H1 (cell line): ENCODE measurements at regions not wholly inside any gene's neighbourhood (a gene's known extent, or its start where the extent isn't known, plus 50 kb on each side); places are given as distances from the start of the nearest gene placed in this dataset.

ENCODE experiments used
- CTCF ChIA-PET: fragments of 300-600 bp; sonication (Branson Sonifier 250); formaldehyde crosslinking; loops from one replicate; lab custom pipeline; 2021; ENCODE audit not compliant: partially characterized antibody; lab: Charles Lee
- POLR2A ChIA-PET: fragments of 300-600 bp; sonication (Branson Sonifier 250); formaldehyde crosslinking; loops from one replicate; lab custom pipeline; 2021; ENCODE audit warnings: inconsistent platforms; ENCODE audit not compliant: partially characterized antibody; lab: Charles Lee
- DNase-seq, 2 experiments: peaks; one replicate each; pipeline versions ENCODE4 v3.0.0 to v3.0.0-alpha.2; 2010 to 2022; ENCODE audit warnings: low spot score in 2 of 2, low read depth in 1 of 2, mixed read lengths in 1 of 2
- FAIRE-seq: peaks from 2 replicates; lab custom pipeline; 2011; peaks lifted over from hg19 to GRCh38; lab: Jason Lieb, UNC
- H2AFZ ChIP-seq: 2 replicates; pipeline ENCODE4 v1.8.1; 2012; ENCODE audit warnings: low read length, inconsistent platforms
- H2AK5ac ChIP-seq: 2 replicates; pipeline ENCODE4 v1.6.1; 2013; ENCODE audit warnings: low read depth, low read length
- H2BK120ac ChIP-seq: replicated peaks from 2 replicates; pipeline ENCODE3; 2013; ENCODE audit warnings: low read depth, low read length, inconsistent platforms
- H2BK12ac ChIP-seq: 2 replicates; pipeline ENCODE4 v1.6.1; 2013; ENCODE audit warnings: low read depth, low read length
- H2BK15ac ChIP-seq: 2 replicates; pipeline ENCODE4 v1.6.1; 2013; ENCODE audit warnings: low read length
- H2BK20ac ChIP-seq: 2 replicates; pipeline ENCODE4 v1.6.1; 2013; ENCODE audit warnings: low read length
- H2BK5ac ChIP-seq: 2 replicates; pipeline ENCODE4 v1.6.1; 2013; ENCODE audit warnings: low read depth, low read length
- H3K14ac ChIP-seq: 2 replicates; pipeline ENCODE4 v1.6.1; 2013; ENCODE audit warnings: inconsistent platforms; ENCODE audit not compliant: insufficient read length
- H3K18ac ChIP-seq: 2 replicates; pipeline ENCODE4 v1.6.1; 2013; ENCODE audit warnings: low read length; ENCODE audit errors: extremely low read depth
- H3K23ac ChIP-seq: 2 replicates; pipeline ENCODE4 v1.6.1; 2013; ENCODE audit warnings: inconsistent platforms; ENCODE audit not compliant: insufficient read length
- H3K23me2 ChIP-seq: 2 replicates; pipeline ENCODE4 v1.6.1; 2013; ENCODE audit warnings: low read depth, low read length
- H3K27ac ChIP-seq: 2 replicates; pipeline ENCODE4 v1.6.1; 2011; ENCODE audit warnings: low read depth, low read length, inconsistent platforms
- H3K27me3 ChIP-seq, 4 experiments: replicated peaks in 1 of 4; 1 replicate in 1 of 4; 2 replicates in 3 of 4; pipeline versions ENCODE4 v1.6.1 to v1.8.1; 2011 to 2013; ENCODE audit warnings: low read length in 3 of 4, mild to moderate bottlenecking in 3 of 4, inconsistent platforms in 2 of 4, mixed read lengths in 2 of 4, moderate library complexity in 1 of 4; ENCODE audit not compliant: control insufficient read depth in 3 of 4, insufficient read depth in 3 of 4; ENCODE audit errors: extremely low read depth in 1 of 4
- H3K36me3 ChIP-seq, 4 experiments: 2 replicates each; pipeline versions ENCODE4 v1.6.1 to v1.8.1; 2011 to 2013; ENCODE audit warnings: mild to moderate bottlenecking in 4 of 4, low read length in 3 of 4, moderate library complexity in 2 of 4, control low read depth in 1 of 4, inconsistent platforms in 1 of 4; ENCODE audit not compliant: insufficient read depth in 4 of 4, control insufficient read depth in 2 of 4
- H3K4ac ChIP-seq: replicated peaks from 2 replicates; pipeline ENCODE3; 2013; ENCODE audit warnings: low read length, low read depth, mixed read lengths, inconsistent platforms; ENCODE audit not compliant: insufficient read length
- H3K4me1 ChIP-seq, 4 experiments: replicated peaks in 1 of 4; 1 replicate in 1 of 4; 2 replicates in 3 of 4; pipeline versions ENCODE4 v1.6.1 to v1.8.1; 2011 to 2013; ENCODE audit warnings: low read length in 3 of 4, inconsistent platforms in 2 of 4, mixed read lengths in 1 of 4; ENCODE audit not compliant: insufficient read depth in 4 of 4, control insufficient read depth in 3 of 4
- H3K4me2 ChIP-seq, 2 experiments: 2 replicates each; pipeline versions ENCODE4 v1.6.1 to v1.8.1; 2011 to 2013; ENCODE audit warnings: low read depth in 2 of 2, low read length in 2 of 2, control low read depth in 1 of 2, inconsistent platforms in 1 of 2, mild to moderate bottlenecking in 1 of 2; ENCODE audit not compliant: insufficient read depth in 1 of 2
- H3K4me3 ChIP-seq, 4 experiments: fragments of 200-600, 300-600 bp in 1 of 4; sonication (generic), shearing (Covaris generic), sonication (Bioruptor Twin) in 1 of 4; 2 replicates each; pipeline versions ENCODE4 v1.5.1 to v1.8.1; 2011 to 2016; ENCODE audit warnings: low read length in 4 of 4, low read depth in 3 of 4, control low read depth in 2 of 4, inconsistent platforms in 2 of 4, mild to moderate bottlenecking in 2 of 4, mixed read lengths in 1 of 4, moderate library complexity in 1 of 4; ENCODE audit not compliant: insufficient read depth in 2 of 4; ENCODE audit errors: extremely low read depth in 1 of 4
- H3K56ac ChIP-seq: replicated peaks from 2 replicates; pipeline ENCODE3; 2013; ENCODE audit warnings: low read depth, mild to moderate bottlenecking, mixed read lengths, low read length, inconsistent platforms; ENCODE audit not compliant: insufficient read length
- H3K79me1 ChIP-seq: 2 replicates; pipeline ENCODE4 v1.6.1; 2013; ENCODE audit warnings: low read depth, low read length, control low read depth
- H3K79me2 ChIP-seq, 2 experiments: 2 replicates each; pipeline versions ENCODE4 v1.6.1 to v1.8.1; 2012 to 2013; ENCODE audit warnings: low read length in 2 of 2, mild to moderate bottlenecking in 2 of 2, inconsistent platforms in 1 of 2; ENCODE audit not compliant: insufficient read depth in 2 of 2, control insufficient read depth in 1 of 2
- H3K9ac ChIP-seq, 4 experiments: replicated peaks in 1 of 4; 1 replicate in 1 of 4; 2 replicates in 3 of 4; pipeline versions ENCODE4 v1.6.1 to v1.8.1; 2011 to 2013; ENCODE audit warnings: low read depth in 3 of 4, low read length in 3 of 4, control low read depth in 2 of 4, mild to moderate bottlenecking in 2 of 4, moderate library complexity in 2 of 4, inconsistent platforms in 1 of 4; ENCODE audit errors: extremely low read depth in 1 of 4
- H3K9me3 ChIP-seq, 2 experiments: 2 replicates each; pipeline versions ENCODE4 v1.6.1 to v1.8.1; 2012 to 2013; ENCODE audit warnings: mild to moderate bottlenecking in 2 of 2, moderate library complexity in 2 of 2, control low read depth in 1 of 2, inconsistent platforms in 1 of 2, low read depth in 1 of 2, low read length in 1 of 2, mixed read lengths in 1 of 2; ENCODE audit not compliant: insufficient read depth in 2 of 2
- H4K20me1 ChIP-seq, 2 experiments: replicated peaks in 1 of 2; 2 replicates each; pipeline versions ENCODE3 to v1.8.1; 2011 to 2013; ENCODE audit warnings: inconsistent platforms in 2 of 2, low read length in 2 of 2, mild to moderate bottlenecking in 1 of 2; ENCODE audit not compliant: insufficient read depth in 2 of 2, control insufficient read depth in 1 of 2
- H4K5ac ChIP-seq: 2 replicates; pipeline ENCODE4 v1.6.1; 2013; ENCODE audit warnings: low read length, low read depth, mixed read lengths, inconsistent platforms; ENCODE audit not compliant: insufficient read length
- H4K8ac ChIP-seq: 2 replicates; pipeline ENCODE4 v1.8.0; 2013; ENCODE audit warnings: mild to moderate bottlenecking, moderate library complexity, low read length, inconsistent platforms; ENCODE audit not compliant: insufficient read depth; ENCODE audit errors: extremely low read depth
- H4K91ac ChIP-seq: replicated peaks from 2 replicates; pipeline ENCODE3; 2013; ENCODE audit warnings: low read length, mixed read lengths, inconsistent platforms; ENCODE audit not compliant: insufficient read length
- ATF2 ChIP-seq: IDR thresholded peaks from 2 replicates; pipeline ENCODE4 v1.6.1; 2012; ENCODE audit warnings: low read length, inconsistent platforms
- CBX5 ChIP-seq: fragments of 300-800, 300-1000 bp; sonication (generic); IDR thresholded peaks from 2 replicates; pipeline ENCODE4 v1.7.1; 2016; ENCODE audit warnings: antibody characterized with exemption, low read length, low read depth
- E2F6 ChIP-seq: IDR thresholded peaks from 2 replicates; pipeline ENCODE4 v1.6.1; 2012; ENCODE audit warnings: inconsistent platforms
- EP300 ChIP-seq, 2 experiments: IDR thresholded peaks; 1 replicate in 1 of 2; 2 replicates in 1 of 2; pipeline ENCODE4 v1.6.1; 2011 to 2012; ENCODE audit warnings: low read depth in 2 of 2, low read length in 2 of 2, mild to moderate bottlenecking in 2 of 2, borderline replicate concordance in 1 of 2, inconsistent platforms in 1 of 2, moderate library complexity in 1 of 2
- FOSL1 ChIP-seq: IDR thresholded peaks from 2 replicates; pipeline ENCODE4 v1.6.1; 2011; ENCODE audit warnings: mild to moderate bottlenecking, low read depth, low read length, moderate library complexity; ENCODE audit not compliant: insufficient read depth
- JUND ChIP-seq: IDR thresholded peaks from 2 replicates; pipeline ENCODE4 v1.6.1; 2011; ENCODE audit warnings: mild to moderate bottlenecking, improper control_type of control experiment, low read length
- MAX ChIP-seq: IDR thresholded peaks from 2 replicates; pipeline ENCODE4 v1.6.1; 2012; ENCODE audit warnings: inconsistent platforms
- NANOG ChIP-seq: IDR thresholded peaks from 2 replicates; pipeline ENCODE4 v1.6.1; 2011; ENCODE audit warnings: low read length, low read depth, mild to moderate bottlenecking, inconsistent platforms; ENCODE audit not compliant: insufficient read depth, poor library complexity, severe bottlenecking
- POLR2A ChIP-seq, 2 experiments: IDR thresholded peaks; 1 replicate in 1 of 2; 2 replicates in 1 of 2; pipeline ENCODE4 v1.6.1; 2011; ENCODE audit warnings: low read depth in 2 of 2, low read length in 2 of 2, mild to moderate bottlenecking in 2 of 2; ENCODE audit errors: control extremely low read depth in 1 of 2
- POLR2AphosphoS5 ChIP-seq: IDR thresholded peaks from 2 replicates; pipeline ENCODE4 v1.6.1; 2011; ENCODE audit warnings: low read depth, low read length
- POU5F1 ChIP-seq: IDR thresholded peaks from 2 replicates; pipeline ENCODE4 v1.6.1; 2011; ENCODE audit warnings: low read depth, mild to moderate bottlenecking, low read length, moderate library complexity
- SIRT6 ChIP-seq: IDR thresholded peaks from one replicate; pipeline ENCODE4 v1.7.1; 2012; ENCODE audit warnings: low read length, inconsistent platforms
- SRF ChIP-seq: IDR thresholded peaks from 2 replicates; pipeline ENCODE4 v1.6.1; 2011; ENCODE audit warnings: mild to moderate bottlenecking, low read depth, low read length, moderate library complexity
- WGBS, 2 experiments: shearing (Covaris generic) in 1 of 2; methylation state at CpG; one replicate each; pipeline versions ENCODE4 v1.1.6 to v1.1.7; 2013 to 2015; ENCODE audit warnings: low lambda C conversion rate in 2 of 2, mixed read lengths in 2 of 2, inconsistent platforms in 1 of 2, low coverage in 1 of 2, missing lambda C conversion rate in 1 of 2; ENCODE audit not compliant: insufficient replicate concordance in 2 of 2, insufficient coverage in 1 of 2, insufficient read length in 1 of 2; ENCODE audit errors: extremely low coverage in 1 of 2, missing lambda C conversion rate in 1 of 2; 5-methylcytosine and 5-hydroxymethylcytosine counted together

- Histone ChIP-seq H2AK5ac (no peak overlapping the region), H3K56ac (no peak overlapping the region), H3K14ac (no peak overlapping the region), H3K4me1 (no peaks in the 10 kb centered on the region), H3K27me3 (no peaks in the 10 kb centered on the region), H4K5ac (no peak overlapping the region), H3K4ac (no peak overlapping the region), H2BK12ac (no peak overlapping the region), H3K23ac (no peak overlapping the region), H2BK5ac (no peak overlapping the region), H4K8ac (no peak overlapping the region), H3K4me2 (no peak overlapping the region), H4K20me1 (no peaks in the 10 kb centered on the region), H3K79me1 (no peaks in the 10 kb centered on the region), H2BK15ac (no peak overlapping the region), H3K9me3 (no peaks in the 10 kb centered on the region), H3K27ac (no peak overlapping the region), H3K23me2 (no peaks in the 10 kb centered on the region), H3K18ac (no peak overlapping the region), H2BK120ac (no peak overlapping the region), H3K4me3 (no peak overlapping the region), H2BK20ac (no peak overlapping the region), H4K91ac (no peak overlapping the region), H3K9ac (no peak overlapping the region), H2AFZ (no peak overlapping the region), H3K79me2 (no peaks in the 10 kb centered on the region), H3K36me3 (no peaks in the 10 kb centered on the region)
- POLR2A ChIA-PET = no interaction called here
- no peak for TF ChIP-seq SIRT6
- TF ChIP-seq POLR2A (IDR thresholded peaks at IDR 0.05; ENCODE audit: control extremely low read depth in 1 of 2, low read depth in 2 of 2, low read length in 2 of 2) = no peak
- no peak for TF ChIP-seq FOSL1
- no peak for TF ChIP-seq POU5F1
- no peak for TF ChIP-seq EP300 (IDR thresholded peaks at IDR 0.05; ENCODE audit: borderline replicate concordance in 1 of 2, low read depth in 2 of 2, low read length in 2 of 2)
- no peak for TF ChIP-seq CBX5
- no peak for TF ChIP-seq E2F6
- TF ChIP-seq SRF = no peak
- no peak for TF ChIP-seq NANOG
- no peak for TF ChIP-seq MAX
- no peak for TF ChIP-seq POLR2AphosphoS5
- TF ChIP-seq ATF2 = no peak
- no peak for TF ChIP-seq JUND
- 93% methylated on average over 2 of the region's 2 CpGs; no CpG with 5 or more reads in 1 of the 2 experiments for WGBS, 2 experiments
- FAIRE-seq (no peak), DNase-seq (no peak)
- CTCF ChIA-PET = interaction anchor here (1.0 kb wide), 1 partner anchor 10 kb away, joined by 3 read pairs; no protein-coding TSS in a partner anchor
These were observed 224.2 kb upstream of the CFAP20DC start for GRCh38 chr3:59273976-59274375.
